Suppressor macrophage treated with lipopolysaccharide for 4 hours (primary cell): ENCODE measurements at regions not wholly inside any gene's neighbourhood (a gene's known extent, or its start where the extent isn't known, plus 50 kb on each side); places are given as distances from the start of the nearest gene placed in this dataset.
A peak's percentile ranks its signal among the peaks of the same experiment; 100 is the strongest.
"Not testable (repeated sequence)": the region's sequence is repeated elsewhere in the genome, so short reads cannot be mapped to it uniquely, and the experiment has no call there.

Experiments used
- DNase-seq: peaks from one replicate; pipeline ENCODE4 v3.0.0-alpha.2; 2020

DNA sequence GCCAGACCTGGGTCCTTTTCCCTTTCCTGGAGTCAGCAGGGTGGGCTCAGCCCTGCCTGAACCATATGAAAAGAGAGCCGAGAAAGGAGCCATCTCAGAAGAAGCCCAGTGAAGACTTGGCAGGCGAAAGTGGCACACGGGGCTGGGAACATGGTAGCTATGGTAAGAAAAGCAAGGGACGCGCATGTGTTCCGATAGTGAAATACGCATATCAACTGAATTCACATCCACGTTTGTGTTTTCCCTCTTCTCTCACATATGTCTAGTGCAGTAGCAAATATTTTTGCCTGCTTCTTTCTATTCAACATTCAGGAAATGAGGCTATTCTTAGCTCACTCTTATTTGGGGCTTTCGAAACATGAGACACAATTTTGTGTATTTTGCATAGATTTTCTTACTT lies 54.1 kb upstream of the PEG3 start:
- DNase-seq: no peak

DNA sequence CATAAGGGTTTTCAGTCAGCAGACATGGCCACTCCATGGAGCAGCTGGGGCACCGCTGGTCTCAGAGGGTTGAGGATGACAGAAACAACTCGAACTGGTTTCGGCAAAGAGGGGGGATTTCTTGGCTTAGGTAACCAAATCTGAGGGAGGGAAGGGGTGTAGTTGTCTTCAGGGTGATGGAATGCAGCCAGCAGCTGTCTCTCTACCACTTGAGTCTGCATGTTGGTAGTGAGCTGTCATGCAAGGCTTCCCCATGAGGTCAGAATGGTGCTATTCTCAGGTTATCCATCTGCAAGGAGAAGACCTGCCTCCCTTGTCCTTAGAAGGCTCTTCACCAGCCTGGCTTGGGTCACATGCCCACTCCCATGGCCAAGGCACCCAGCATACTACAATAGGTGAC lies 55.6 kb upstream of the PEG3 start:
- DNase-seq: no peak

DNA sequence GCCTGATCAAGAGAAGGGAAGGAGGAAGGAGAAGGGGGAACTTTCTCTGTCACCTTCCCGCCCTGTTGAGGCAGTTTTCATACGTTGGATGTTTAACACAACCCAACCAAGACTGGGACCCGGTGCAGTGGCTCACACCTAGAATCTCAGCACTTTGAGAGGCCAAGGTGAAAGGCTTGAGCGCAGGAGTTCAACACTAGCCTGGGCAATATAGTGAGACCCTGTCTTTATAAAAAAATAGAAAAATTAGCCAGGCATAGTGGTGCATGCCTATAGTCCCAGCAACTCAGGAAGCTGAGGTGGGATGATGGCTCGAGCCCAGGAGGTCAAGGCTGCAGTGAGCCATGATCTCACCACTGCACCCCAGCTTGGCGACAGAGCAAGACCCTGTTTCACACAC lies 59.4 kb upstream of the PEG3 start:
- DNase-seq: no peak

DNA sequence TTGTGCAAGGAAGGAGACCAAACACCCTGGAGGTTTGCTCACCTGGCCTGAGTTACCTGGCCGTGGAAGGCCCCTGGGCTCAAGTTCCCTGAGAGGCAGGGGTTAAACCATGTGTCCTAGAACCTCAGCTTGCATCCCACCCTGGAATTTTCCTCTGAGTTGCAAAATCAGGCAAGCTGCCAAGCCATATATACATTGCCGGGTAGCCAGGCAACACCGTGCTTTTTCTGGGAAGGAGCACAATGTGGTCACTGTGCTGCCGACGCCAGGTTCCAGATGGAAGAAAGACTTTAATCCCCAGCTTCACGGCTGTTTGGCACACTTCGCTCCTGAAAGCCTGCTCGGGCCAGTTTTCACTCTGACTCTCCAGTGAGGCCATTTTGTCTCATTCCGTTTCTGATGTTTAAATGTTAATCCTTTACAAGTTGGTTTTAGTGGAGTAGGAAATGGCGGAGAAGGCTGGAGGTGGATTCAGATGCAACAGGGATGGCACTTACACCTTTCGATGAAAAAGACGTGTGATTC lies 60.1 kb upstream of the PEG3 start:
- DNase-seq: no peak

DNA sequence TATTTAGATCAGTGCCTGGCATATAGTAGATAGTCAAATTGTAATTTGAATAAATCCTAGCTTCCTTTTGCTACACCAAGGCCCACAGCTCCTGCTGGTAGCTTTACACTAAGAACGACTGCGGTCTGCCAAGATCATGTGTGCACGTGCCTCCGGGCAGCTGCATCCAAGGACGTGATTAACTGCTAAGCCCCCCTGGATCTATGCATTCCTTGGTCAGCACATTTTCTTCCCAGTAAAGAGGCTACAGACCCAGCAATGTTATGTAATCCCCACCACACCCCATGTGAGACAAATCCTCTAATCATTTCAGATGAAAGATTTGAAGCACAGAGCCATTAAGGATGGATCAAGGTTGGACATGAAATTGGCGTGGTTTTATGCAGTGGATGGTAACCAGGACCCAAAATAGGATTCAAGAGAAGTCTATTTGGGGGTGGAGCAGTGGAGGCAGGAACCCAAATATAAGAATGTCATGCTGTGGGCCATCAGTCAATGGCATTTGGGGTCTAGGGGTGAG lies 65.2 kb upstream of the PEG3 start:
- no peak for DNase-seq

DNA sequence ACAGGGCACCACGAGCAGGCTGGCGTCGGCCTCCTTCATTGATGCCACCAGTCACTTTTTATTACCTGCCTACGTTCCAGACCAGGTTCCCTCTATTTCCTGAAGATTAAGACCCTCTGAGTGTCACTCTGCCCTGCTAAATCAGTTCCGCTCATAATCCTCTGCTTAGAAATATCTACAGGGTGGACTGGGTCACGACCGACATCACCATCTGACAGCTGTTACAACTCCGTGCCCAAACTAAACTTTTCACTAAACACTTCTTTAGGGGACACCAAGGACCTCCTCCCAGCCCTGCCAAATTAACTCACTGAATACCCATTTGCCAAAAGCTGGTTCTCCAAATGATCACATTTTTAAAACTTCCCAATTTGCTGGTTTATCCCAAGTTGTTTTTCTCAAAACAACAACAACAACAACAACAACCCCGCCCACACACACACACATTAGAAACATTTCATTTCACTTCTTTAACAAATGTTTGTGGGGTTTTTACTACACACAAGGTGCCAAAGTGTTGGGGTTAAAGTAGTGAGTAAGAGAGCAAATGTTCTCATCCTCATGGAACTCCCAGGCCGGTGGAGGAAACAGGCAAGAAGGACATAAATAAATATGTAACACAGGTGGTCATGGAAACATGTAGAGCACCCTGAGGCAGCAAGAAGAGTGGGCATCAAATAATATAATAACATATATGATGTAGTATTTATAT lies 72.0 kb upstream of the PEG3 start:
- no peak for DNase-seq

DNA sequence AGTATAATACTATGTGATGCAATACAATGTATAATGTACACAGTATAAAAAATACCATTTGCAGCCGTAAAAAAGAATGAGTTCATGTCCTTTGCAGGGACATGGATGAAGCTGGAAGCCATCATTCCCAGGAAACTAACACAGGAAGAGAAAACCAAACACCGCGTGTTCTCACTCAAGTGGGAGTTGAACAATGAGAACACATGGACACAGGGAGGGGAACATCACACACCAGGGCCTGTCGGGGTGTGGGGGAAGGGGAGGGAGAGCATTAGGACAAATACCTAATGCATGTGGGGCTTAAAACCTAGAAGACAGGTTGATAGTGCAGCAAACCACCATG lies 72.6 kb upstream of the PEG3 start:
- DNase-seq: not testable (repeated sequence)

DNA sequence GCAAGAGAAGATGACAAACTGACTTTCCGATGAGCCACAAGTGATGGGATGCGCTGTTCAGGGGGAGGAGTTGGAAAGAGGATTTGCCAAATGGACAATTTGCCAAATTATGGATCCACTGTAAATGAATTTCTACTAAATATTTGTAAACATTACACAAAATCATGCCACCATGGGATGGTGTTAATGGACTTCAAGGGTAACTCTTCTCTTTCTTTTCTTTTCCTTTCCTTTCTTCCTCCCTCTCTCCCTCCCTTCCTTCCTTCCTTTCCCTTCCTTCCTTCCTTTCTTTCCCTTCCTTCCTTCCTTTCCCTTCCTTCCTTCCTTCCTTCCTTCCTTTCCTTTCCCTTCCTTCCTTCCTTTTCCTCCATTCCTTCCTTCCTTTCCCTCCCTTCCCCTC lies 76.0 kb upstream of the PEG3 start:
- no peak for DNase-seq

DNA sequence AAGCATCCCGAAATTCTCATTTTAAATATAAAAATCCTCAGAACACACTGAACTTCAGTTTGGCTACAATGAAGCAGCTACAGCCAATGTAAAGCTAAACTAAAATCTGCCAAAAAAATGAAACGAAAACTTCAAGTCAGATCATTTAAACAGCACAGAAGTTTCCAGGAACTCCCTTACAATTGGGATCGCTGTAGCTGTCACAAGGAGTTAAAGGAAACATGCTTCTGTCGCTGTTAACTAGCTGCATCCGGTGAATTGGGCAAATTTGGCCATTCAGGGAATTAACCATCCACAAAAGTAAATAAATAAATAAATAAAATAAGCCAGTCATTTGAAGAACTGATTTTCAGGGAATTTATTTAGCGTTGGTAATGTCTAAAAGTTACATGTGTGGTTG lies 77.0 kb upstream of the PEG3 start:
- no peak for DNase-seq

DNA sequence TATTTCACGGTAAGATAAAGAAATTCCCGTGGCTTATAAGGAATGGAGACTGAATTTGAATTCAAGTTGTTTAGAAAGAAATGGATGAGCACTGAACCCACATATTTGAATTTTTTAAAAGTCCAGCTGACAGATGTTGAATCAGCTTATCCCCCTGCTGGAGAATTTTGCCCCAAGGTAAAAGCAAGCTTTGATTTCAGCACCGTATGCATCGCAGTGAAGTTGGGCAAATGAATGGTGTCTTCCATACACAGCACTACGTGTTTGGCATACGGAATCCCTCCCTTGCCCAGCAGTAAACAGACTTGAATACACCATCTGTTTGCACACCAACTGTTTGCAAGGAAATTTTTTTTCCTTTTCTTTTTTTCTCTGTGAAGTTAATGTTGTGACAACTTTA lies 77.5 kb upstream of the PEG3 start:
- no peak for DNase-seq

DNA sequence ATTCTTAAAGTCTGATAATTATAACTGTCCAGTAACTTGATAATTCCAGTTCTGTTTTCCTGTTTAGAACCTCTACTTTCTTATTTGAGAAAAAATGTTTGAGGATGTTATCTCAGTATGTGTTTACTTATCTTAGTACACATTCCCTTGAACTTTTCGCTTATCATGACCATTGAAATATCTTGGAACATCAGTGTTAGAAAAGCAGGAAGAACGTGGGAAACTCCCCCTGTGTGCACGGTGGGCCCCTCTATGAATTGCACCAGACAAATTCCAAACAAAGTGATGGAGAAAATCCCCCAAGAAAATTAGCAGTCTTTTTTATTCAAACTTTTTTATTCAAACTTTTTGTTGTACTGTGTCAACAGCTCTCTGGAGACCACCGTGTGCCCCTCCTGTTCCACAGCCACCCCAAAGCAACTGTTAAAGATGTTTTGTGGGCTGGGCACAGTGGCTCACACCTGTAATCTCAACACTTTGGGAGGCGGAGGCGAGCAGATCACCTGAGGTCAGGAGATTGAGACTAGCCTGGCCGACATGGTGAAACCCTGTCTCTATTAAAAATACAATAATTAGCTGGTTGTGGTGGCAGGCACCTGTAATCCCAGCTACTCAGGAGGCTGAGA lies 78.3 kb upstream of the PEG3 start:
- no peak for DNase-seq

DNA sequence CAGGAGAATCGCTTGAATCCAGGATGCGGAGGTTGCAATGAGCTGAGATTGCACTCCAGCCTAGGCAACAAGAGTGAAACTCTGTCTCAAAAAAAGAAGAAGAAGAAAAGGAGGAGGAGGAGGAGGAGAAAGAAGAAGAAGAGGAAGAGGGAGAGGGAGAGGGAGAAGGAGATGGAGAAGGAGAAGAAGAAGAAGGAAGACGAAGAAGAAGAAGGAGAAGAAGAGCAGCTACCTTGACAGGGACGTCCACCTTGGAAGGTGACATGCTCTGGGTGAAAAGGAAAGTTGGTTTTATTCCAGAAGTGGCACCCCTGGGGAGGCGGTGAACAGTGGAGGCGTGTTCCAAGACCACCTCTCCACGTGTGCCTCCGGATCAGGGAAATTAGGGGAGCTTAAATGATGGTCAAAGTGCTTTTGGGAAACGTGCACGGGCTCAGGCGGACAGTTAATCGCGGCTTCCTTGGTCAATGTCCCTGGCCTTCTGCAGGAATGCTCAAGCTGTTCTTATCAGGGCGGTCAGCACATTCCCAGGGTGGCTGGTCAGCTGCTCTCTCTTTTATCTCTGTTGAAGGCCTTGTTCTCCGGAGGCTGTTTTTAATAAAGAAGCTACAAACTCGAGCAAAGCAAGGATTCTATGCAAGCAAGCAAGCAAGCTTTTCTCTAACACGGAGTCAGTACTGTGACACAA lies 78.9 kb upstream of the PEG3 start:
- DNase-seq: no peak

DNA sequence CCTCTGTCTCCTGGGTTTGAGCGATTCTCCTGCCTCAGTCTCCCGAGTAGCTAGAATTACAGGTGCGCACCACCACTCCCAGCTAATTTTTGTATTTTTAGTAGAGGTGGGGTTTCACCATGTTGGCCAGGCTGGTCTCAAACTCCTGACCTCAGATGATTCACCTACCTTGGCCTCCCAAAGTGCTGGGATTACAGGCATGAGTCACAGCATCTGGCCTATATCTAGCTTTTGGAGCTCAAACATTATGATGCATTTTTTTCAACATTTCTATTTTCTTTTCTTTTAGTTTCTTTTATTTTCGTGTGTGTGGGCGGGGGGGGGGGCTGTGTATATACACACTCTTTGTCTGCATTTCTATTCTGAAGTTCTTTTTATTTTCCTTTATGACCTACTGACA lies 85.6 kb upstream of the PEG3 start:
- not testable (repeated sequence) for DNase-seq

DNA sequence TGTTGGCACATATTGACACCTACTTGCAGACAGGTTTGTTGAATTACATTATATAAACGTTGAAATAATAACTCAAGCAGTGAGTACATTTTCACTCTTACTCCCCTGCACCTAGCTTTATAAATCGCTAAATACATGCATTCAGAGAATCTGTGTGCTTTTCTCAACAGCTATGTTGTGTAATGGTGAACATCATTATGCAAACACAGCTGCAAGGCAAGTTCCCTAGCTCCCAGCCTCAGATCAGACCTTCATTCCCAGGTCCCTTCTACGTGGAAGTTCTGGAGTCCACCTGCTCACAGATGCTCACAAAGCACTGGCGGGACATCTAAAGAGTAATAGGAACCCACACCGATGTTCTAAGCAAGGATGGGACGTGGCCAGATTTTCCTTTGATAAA lies 86.8 kb upstream of the PEG3 start:
- DNase-seq: no peak

DNA sequence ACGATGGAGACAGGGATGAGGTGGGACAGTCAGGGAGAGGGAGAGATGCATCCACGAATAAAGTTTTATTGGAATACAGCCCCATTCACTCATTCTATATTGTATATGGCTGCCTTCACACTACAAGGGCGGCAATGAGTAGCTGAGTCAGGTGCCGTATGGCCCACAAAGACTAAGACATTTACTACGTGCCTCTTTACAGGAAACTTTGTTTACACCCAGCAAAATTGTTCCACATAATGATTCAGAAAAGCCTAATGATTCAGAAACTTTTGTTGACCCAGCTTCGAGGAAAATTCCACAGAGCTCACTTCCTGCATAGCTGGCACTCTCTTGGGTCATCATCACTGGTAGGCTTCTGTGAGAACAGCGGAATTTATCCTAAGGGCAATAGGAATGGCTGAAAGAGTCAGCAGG lies 87.3 kb upstream of the PEG3 start:
- DNase-seq: no peak

DNA sequence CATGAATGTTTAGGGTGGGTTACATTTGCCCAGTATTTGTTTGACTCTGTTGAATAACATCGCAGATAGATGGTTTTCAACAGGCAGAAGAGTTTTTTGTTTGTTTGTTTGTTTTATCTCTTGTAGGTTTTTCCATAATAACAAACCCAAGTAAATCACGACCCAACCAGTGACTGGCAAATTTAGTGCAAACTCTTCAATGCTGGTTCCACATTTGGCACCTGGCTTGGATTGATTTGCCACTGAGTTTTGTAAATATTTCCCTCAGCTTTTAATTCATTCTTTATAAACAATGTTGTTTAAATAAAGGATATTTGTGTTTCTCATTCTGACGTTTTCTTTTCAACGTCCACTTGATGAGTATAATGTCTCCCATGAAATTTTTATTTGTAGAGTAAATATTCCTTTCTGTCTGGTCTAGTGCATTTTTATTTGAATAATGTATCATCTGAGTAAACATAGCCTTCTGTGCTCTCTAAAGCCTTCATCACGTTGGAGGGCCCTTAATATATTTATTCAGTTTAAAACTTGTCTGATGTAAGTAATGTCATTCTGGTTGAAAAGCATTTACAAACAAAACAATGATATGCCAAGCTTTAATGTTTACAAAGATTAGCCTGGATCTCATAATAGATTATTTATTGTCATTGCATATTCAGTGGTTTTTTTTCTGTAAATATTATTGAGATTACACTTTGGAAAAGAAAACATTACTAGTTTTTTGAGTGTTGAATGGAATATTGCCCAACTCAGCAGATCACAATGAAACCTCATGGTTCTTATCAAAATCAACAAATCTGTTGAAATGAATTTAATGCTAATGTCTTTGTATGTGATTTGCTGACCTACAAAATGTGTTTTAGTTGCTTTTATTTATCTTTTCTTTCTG lies 90.4 kb upstream of the PEG3 start:
- DNase-seq: no peak

DNA sequence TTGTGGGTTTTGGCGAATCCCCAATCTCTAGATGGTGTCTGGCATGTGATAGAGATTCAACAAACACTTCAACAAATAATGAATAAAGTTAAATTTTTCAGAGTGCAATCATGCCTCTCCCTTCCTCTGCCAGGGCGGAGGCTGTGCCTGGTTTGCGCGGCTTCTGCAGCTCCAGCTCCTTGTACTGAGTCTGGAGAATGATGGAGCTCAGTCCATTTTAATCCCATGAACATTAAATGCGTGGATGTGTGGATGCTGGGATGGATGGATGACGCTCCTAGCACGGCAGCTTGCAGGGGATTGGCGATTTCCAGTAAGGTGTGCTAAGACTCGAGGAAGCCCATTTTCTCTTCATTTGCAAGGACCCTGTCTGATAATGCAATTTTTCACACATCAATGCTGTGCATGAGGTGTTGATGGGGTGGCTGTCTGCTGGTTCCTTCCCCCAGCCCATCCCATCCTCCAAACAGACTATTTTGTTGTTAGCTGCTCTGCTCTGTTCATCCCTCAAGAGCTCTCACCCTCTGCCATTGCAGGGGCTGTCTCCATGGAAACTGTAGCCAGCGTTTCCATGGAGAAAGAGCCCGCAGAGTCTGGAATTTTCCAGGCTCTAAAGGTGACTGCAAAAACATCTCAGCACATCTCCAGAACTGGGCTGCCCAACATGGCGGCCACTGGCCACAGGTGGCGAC lies 92.6 kb upstream of the PEG3 start:
- DNase-seq: no peak

DNA sequence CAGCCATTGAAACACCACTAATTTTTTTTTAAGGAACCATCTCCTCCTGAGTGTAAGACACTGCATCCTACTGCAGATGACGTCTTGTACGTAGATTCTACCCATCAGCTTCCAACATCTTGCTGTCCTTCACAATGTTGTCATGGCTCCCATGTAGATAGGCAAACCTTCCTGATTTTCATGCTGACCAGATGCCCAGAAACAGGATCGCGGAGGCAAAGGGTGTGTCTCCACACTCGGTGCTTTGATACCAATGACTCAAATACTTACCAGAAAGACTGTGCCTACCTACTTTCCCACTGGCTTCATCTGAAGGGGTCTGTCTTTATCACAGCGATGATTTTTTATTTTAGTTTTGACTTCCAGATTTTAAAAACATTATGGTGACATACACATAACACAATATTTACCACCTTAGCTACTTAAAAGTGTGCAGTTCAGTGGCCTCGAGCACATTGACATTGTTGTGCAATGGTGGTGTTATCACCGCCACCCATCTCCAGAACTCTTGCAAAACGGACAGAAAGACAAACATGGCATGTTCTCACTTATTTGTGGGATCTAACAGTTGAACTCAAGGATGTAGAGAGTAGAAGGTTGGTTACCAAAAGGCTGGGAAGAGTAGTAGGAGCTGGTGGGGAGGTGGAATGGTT lies 94.0 kb upstream of the PEG3 start:
- no peak for DNase-seq

DNA sequence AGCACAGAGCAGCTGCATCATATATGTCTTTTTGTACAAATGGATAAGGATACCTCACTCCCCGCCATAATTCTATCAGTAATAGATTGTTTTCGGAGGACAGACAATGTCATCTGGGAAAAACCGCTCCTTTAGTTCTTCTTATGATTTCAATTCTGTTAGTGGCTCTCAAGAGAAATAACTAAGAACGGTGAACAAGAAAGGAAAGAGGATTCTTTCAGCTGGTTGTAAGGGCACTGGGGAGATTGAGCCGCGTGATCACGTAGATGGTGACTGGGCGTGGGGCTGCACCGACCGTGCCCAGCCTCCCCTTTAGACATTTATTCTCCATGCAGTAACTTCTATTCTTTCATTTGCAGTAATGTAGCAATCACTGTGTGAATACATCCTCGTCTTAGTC lies 99.4 kb upstream of the PEG3 start:
- no peak for DNase-seq

DNA sequence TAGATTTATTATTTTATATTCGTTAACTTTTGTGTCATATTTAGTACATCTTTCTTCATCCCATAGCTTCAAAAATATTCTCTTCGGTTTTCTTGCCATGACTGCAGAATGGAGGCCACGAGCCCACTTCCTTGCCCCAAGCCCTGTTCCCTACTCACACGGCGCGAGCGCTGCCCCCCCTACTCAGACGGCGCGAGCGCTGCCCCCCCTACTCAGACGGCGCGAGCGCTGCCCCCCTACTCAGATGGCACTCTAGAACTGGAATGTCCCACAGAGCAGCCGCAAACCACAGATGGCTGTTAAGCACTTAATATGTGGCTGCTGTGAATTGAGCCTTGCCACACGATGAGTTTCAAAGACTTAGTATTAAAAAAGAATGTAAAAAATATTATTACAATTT lies 102.2 kb upstream of the PEG3 start:
- DNase-seq: peak; percentile 0

DNA sequence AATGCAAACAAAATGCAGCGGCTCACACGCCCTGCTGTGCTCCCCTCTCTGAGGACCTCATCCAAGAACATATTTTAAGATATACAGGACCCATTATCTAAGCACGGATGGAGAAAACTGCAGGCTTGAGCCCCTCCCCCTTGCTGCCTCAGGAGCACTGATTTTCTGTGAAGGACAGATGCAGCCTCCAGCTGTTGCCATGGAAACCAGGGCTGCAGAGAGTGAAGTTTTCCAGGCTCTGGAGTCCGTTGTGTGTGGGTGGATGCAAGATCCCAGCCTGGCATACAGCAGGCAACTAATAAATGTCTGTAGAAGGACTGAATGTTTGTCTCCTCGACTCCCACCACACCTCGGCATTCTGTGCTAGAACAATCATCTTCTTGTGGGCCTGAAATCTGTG lies 105.6 kb upstream of the PEG3 start:
- DNase-seq: no peak

DNA sequence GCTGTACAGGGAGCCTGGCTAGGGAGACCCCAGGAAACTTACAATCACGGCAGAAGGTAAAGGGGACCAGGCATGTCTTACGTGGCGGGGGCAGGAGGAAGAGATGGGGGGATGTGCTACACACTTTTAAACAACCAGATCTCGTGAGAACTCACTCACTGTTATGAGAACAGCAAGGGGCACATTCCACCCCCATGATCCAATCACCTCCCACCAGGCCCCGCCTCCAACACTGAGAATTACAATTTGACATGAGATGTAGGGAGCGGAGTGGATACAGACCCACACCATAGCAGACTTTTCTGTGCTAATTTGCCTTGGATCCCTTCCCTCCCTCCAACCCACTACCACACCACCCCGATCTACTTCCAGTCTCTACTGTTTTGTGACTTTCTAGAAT lies 106.7 kb upstream of the PEG3 start:
- no peak for DNase-seq
